ENCODE measurements at regions not wholly inside any gene's neighbourhood (a gene's known extent, or its start where the extent isn't known, plus 50 kb on each side); places are given as distances from the start of the nearest gene placed in this dataset.

DNA sequence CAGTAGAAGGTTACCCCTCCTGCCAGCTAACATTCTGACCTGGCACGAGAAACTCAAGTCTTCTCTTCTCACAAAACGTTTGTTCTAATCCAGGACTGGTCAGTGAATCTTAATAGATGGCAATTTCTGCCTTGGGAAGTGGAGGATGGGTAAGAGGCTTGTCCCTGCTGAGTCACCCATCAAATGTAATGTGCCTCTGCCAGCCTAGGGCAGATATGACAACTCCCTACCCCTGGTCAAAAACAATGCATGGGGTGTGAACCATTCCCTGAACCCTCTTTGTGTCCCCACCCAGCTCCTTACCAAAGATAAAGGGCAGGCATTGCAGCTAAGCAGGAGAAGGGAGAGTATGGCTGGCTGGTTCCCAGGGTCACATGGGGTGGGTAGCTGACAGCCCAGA is 1052.9 kb downstream of the GALC start:
- Histone ChIP-seq H4K20me1 (ENCODE audit: insufficient read depth, low read length) (no peaks in the 10 kb centered on the region), H3K36me3 (ENCODE audit: insufficient read depth, low read length) (no peaks in the 10 kb centered on the region), H3K4me1 (ENCODE audit: insufficient read depth, low read length) (no peaks in the 10 kb centered on the region), H3K27ac (ENCODE audit: low read depth, low read length) (no peak overlapping the region), H3K79me2 (ENCODE audit: insufficient read depth, low read length) (no peaks in the 10 kb centered on the region), H3K4me2 (ENCODE audit: low read length) (no peak overlapping the region), H3K27me3 (ENCODE audit: insufficient read depth, low read length) (no peaks in the 10 kb centered on the region), H3K9me3 (ENCODE audit: insufficient read depth, low read depth, low read length) (no peaks in the 10 kb centered on the region), H3K4me3 (ENCODE audit: insufficient read depth, low read depth, low read length) (no peak overlapping the region), H2AFZ (ENCODE audit: low read depth, low read length) (no peak overlapping the region), H3K9ac (ENCODE audit: low read length) (no peak overlapping the region)
- Mint-ChIP-seq H3K4me1 (ENCODE audit: low read depth, unreplicated experiment) (peaks cover 13% of the 10 kb centered on the region), H3K27ac (ENCODE audit: unreplicated experiment) (no peak overlapping the region), H3K4me3 (ENCODE audit: unreplicated experiment) (no peak overlapping the region), H3K36me3 (ENCODE audit: low read depth, unreplicated experiment) (no peaks in the 10 kb centered on the region), H3K9me3 (ENCODE audit: unreplicated experiment) (peaks cover 3% of the 10 kb centered on the region), H3K27me3 (ENCODE audit: low read depth, unreplicated experiment) (no peaks in the 10 kb centered on the region)
- no peak for FAIRE-seq
- no peak for DNase-seq (ENCODE audit: low read depth)
- no peak for TF ChIP-seq EZH2 (IDR thresholded peaks at IDR 0.05; ENCODE audit: insufficient read depth, low read length)
- TF ChIP-seq, protein P1, sequence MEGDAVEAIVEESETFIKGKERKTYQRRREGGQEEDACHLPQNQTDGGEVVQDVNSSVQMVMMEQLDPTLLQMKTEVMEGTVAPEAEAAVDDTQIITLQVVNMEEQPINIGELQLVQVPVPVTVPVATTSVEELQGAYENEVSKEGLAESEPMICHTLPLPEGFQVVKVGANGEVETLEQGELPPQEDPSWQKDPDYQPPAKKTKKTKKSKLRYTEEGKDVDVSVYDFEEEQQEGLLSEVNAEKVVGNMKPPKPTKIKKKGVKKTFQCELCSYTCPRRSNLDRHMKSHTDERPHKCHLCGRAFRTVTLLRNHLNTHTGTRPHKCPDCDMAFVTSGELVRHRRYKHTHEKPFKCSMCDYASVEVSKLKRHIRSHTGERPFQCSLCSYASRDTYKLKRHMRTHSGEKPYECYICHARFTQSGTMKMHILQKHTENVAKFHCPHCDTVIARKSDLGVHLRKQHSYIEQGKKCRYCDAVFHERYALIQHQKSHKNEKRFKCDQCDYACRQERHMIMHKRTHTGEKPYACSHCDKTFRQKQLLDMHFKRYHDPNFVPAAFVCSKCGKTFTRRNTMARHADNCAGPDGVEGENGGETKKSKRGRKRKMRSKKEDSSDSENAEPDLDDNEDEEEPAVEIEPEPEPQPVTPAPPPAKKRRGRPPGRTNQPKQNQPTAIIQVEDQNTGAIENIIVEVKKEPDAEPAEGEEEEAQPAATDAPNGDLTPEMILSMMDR (IDR thresholded peaks at IDR 0.05; ENCODE audit: insufficient read depth, low read depth, low read length) = no peak

DNA sequence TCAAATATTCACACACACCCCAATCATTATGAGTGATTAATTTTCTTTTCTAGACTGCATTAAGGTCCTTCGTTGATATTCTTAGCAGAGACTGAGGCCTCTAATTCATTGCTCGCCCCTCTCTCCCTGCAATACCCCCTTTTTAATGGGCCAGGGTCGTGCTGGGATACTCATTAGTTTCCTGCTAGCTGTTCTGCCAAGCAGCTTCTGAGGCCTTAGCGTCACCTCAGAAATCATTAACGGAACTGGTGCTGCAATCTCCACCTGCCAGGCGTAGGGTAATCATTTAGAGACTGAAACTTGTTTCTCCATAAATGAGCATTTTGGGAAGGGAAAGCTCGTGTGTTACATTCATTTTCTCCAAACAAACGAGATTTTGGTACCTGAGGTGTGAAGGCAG is 1054.7 kb downstream of the GALC start:
- Mint-ChIP-seq H3K4me1 (ENCODE audit: low read depth, unreplicated experiment) (peaks cover 16% of the 10 kb centered on the region), H3K36me3 (ENCODE audit: low read depth, unreplicated experiment) (no peaks in the 10 kb centered on the region), H3K27ac (ENCODE audit: unreplicated experiment) (no peak overlapping the region), H3K9me3 (ENCODE audit: unreplicated experiment) (peaks cover 3% of the 10 kb centered on the region), H3K27me3 (ENCODE audit: low read depth, unreplicated experiment) (no peaks in the 10 kb centered on the region), H3K4me3 (ENCODE audit: unreplicated experiment) (no peak overlapping the region)
- Histone ChIP-seq H3K27ac (ENCODE audit: low read depth, low read length) (no peak overlapping the region), H3K4me3 (ENCODE audit: insufficient read depth, low read depth, low read length) (no peak overlapping the region), H4K20me1 (ENCODE audit: insufficient read depth, low read length) (no peaks in the 10 kb centered on the region), H3K36me3 (ENCODE audit: insufficient read depth, low read length) (no peaks in the 10 kb centered on the region), H3K9me3 (ENCODE audit: insufficient read depth, low read depth, low read length) (no peaks in the 10 kb centered on the region), H3K79me2 (ENCODE audit: insufficient read depth, low read length) (no peaks in the 10 kb centered on the region), H3K4me1 (ENCODE audit: insufficient read depth, low read length) (no peaks in the 10 kb centered on the region), H3K9ac (ENCODE audit: low read length) (no peak overlapping the region), H3K27me3 (ENCODE audit: insufficient read depth, low read length) (no peaks in the 10 kb centered on the region), H3K4me2 (ENCODE audit: low read length) (no peak overlapping the region), H2AFZ (ENCODE audit: low read depth, low read length) (no peak overlapping the region)
- FAIRE-seq = no peak
- no peak for DNase-seq (ENCODE audit: low read depth)
- TF ChIP-seq, protein P1 (IDR thresholded peaks at IDR 0.05; ENCODE audit: insufficient read depth, low read depth, low read length) = no peak
- TF ChIP-seq EZH2 (IDR thresholded peaks at IDR 0.05; ENCODE audit: insufficient read depth, low read length) = no peak

DNA sequence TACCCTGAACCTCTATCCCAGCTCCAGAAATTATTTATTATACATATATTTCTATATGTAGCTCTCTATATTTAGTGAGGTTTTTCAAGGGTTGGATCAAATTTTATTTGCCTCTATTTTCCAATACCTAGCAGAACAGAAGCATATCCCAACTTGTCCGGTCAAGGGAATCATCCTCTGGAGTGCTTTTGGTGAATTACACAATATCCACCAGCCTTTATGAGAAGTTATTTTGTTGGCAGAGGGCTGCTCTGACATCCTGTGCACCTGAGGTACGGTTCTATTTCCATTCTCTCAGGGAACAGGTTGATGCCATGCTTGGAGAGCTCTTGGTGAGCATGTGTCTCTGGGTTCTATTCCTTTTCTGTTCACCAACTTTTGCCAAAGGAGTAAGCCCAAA is 1056.4 kb downstream of the GALC start:
- Histone ChIP-seq H3K79me2 (ENCODE audit: insufficient read depth, low read length) (no peaks in the 10 kb centered on the region), H3K4me3 (ENCODE audit: insufficient read depth, low read depth, low read length) (no peak overlapping the region), H3K4me1 (ENCODE audit: insufficient read depth, low read length) (no peaks in the 10 kb centered on the region), H3K9ac (ENCODE audit: low read length) (no peak overlapping the region), H3K4me2 (ENCODE audit: low read length) (no peak overlapping the region), H4K20me1 (ENCODE audit: insufficient read depth, low read length) (no peaks in the 10 kb centered on the region), H3K27ac (ENCODE audit: low read depth, low read length) (no peak overlapping the region), H2AFZ (ENCODE audit: low read depth, low read length) (no peak overlapping the region), H3K27me3 (ENCODE audit: insufficient read depth, low read length) (no peaks in the 10 kb centered on the region), H3K36me3 (ENCODE audit: insufficient read depth, low read length) (no peaks in the 10 kb centered on the region), H3K9me3 (ENCODE audit: insufficient read depth, low read depth, low read length) (no peaks in the 10 kb centered on the region)
- Mint-ChIP-seq H3K4me3 (ENCODE audit: unreplicated experiment) (no peak overlapping the region), H3K27me3 (ENCODE audit: low read depth, unreplicated experiment) (no peaks in the 10 kb centered on the region), H3K36me3 (ENCODE audit: low read depth, unreplicated experiment) (no peaks in the 10 kb centered on the region), H3K27ac (ENCODE audit: unreplicated experiment) (no peak overlapping the region), H3K9me3 (ENCODE audit: unreplicated experiment) (peaks cover 3% of the 10 kb centered on the region), H3K4me1 (ENCODE audit: low read depth, unreplicated experiment) (peaks cover 11% of the 10 kb centered on the region)
- no peak for FAIRE-seq
- TF ChIP-seq, protein P1 (IDR thresholded peaks at IDR 0.05; ENCODE audit: insufficient read depth, low read depth, low read length) = no peak
- no peak for TF ChIP-seq EZH2 (IDR thresholded peaks at IDR 0.05; ENCODE audit: insufficient read depth, low read length)
- DNase-seq (ENCODE audit: low read depth) = no peak
